Activated naive CD8-positive, alpha-beta T cell treated with anti-CD3 and anti-CD28 coated beads, Interleukin-2, amount 50 U/mL, for 24 hours (primary cell): ENCODE measurements at regions not wholly inside any gene's neighbourhood (a gene's known extent, or its start where the extent isn't known, plus 50 kb on each side); places are given as distances from the start of the nearest gene placed in this dataset.
"Not testable (repeated sequence)": the region's sequence is repeated elsewhere in the genome, so short reads cannot be mapped to it uniquely, and the experiment has no call there.

Source experiments
- ATAC-seq: fragments of 150-1000 bp; cut with Tn5 transposase; one replicate; pipeline ENCODE4 v1.10.0; 2021
- DNase-seq: peaks from one replicate; pipeline ENCODE4 v3.0.0; 2021
- H3K27ac Mint-ChIP-seq: one replicate; pipeline ENCODE4 v1.8.0; 2021; ENCODE audit warnings: mild to moderate bottlenecking, mixed read lengths
- H3K27me3 Mint-ChIP-seq: one replicate; pipeline ENCODE4 v1.8.0; 2021; ENCODE audit warnings: mixed read lengths
- H3K36me3 Mint-ChIP-seq: one replicate; pipeline ENCODE4 v1.8.0; 2021; ENCODE audit warnings: low read depth, mixed read lengths
- H3K4me1 Mint-ChIP-seq: one replicate; pipeline ENCODE4 v1.8.0; 2021; ENCODE audit warnings: mixed read lengths
- H3K4me3 Mint-ChIP-seq: one replicate; pipeline ENCODE4 v1.8.0; 2021; ENCODE audit warnings: mild to moderate bottlenecking, moderate library complexity, mixed read lengths
- H3K9me3 Mint-ChIP-seq: one replicate; pipeline ENCODE4 v1.8.0; 2021; ENCODE audit warnings: mixed read lengths

DNA sequence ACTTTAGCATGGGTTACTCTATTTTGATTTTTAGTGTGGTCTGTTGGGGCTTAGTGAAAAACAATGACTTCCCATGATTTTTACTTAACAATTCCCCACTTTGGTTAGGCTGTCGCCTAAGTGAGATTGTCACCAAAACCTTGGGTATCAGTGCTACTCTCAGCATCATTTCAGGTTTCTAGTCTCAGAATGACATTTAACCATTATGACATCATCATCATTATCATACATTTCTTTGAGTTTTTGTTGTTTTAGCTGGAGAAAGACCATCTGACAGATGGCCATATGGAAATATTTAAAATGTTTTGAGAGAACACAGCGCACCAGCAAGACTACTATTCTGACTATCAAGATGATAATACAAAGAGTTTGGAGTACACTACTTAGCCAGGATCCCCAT, 551.0 kb upstream of the PTPRD start:
- DNase-seq = no peak
- Mint-ChIP-seq H3K9me3 (peaks cover 10% of the 10 kb centered on the region), H3K4me3 (no peak overlapping the region), H3K36me3 (no peaks in the 10 kb centered on the region), H3K27ac (no peak overlapping the region), H3K4me1 (no peaks in the 10 kb centered on the region), H3K27me3 (no peaks in the 10 kb centered on the region)
- no peak for ATAC-seq

DNA sequence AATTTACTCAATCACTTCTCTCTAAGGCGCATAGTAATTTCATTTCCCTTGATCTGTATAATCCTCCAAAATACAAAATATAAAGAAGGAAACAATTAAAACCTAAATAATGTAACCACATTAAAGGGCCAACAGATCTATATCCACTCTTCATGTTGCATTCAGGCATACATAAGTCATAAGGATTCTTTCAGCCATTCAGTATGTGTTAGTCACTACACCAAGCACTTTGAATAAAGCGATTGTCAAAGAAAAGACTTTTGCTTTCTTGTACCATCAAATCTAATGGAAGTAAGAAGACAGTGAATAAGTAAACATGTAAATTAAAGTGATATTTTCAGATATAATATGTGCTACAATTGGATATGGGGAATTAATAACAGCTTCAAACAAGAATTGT, 569.2 kb upstream of the PTPRD start:
- ATAC-seq = no peak
- H3K27ac Mint-ChIP-seq = no peak overlapping the region
- H3K4me1 Mint-ChIP-seq = no peaks in the 10 kb centered on the region
- H3K4me3 Mint-ChIP-seq = no peak overlapping the region
- H3K36me3 Mint-ChIP-seq = no peaks in the 10 kb centered on the region
- no peak for DNase-seq
- no peaks in the 10 kb centered on the region for H3K27me3 Mint-ChIP-seq
- peaks cover 10% of the 10 kb centered on the region for H3K9me3 Mint-ChIP-seq

DNA sequence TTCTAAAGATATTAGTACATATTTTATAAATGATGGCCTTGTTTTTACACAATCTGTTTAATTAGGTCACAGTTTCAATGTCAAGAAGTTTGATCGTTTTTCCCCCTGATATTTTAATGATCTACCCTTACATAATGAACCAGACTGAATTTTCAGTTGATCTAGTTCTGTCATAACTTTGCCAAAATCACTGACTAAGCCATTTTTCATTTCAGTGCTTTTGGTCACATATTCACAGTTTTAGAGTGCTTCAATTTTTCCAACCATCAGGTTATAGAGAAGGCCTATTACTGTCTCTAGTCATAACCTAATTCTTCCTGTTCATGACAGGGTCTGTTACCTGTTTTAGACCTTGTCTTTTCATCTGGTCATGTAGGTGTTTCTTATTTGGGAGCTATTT, 577.9 kb upstream of the PTPRD start:
- no peaks in the 10 kb centered on the region for H3K4me1 Mint-ChIP-seq
- no peak for ATAC-seq

DNA sequence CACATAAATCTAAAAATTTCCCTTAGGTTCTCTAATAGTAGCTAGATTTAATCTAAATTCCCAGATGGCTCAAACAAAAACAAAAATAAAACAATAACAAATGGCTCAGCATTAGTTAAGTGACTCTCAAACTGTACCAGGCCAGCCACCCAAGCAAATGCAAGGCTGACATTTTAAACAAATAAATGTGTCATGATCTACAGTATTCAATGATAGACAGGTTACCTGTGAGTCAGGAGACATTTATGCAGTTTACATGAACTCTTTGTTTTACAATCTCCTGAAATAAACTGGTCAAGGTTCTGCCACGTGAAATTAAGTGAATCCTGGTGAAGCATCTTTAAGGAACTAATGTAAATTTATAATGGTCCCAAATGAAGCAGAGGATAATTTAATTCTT, 580.2 kb upstream of the PTPRD start:
- Mint-ChIP-seq H3K27me3 (no peaks in the 10 kb centered on the region), H3K27ac (no peak overlapping the region), H3K36me3 (no peaks in the 10 kb centered on the region), H3K4me3 (no peak overlapping the region), H3K9me3 (peaks cover 21% of the 10 kb centered on the region), H3K4me1 (no peaks in the 10 kb centered on the region)
- no peak for ATAC-seq
- no peak for DNase-seq

More for the DNA sequence above, 577.9 kb upstream of the PTPRD start:
- Mint-ChIP-seq H3K27ac (no peak overlapping the region), H3K27me3 (no peaks in the 10 kb centered on the region), H3K4me3 (no peak overlapping the region), H3K36me3 (no peaks in the 10 kb centered on the region), H3K9me3 (peaks cover 23% of the 10 kb centered on the region)
- no peak for DNase-seq

DNA sequence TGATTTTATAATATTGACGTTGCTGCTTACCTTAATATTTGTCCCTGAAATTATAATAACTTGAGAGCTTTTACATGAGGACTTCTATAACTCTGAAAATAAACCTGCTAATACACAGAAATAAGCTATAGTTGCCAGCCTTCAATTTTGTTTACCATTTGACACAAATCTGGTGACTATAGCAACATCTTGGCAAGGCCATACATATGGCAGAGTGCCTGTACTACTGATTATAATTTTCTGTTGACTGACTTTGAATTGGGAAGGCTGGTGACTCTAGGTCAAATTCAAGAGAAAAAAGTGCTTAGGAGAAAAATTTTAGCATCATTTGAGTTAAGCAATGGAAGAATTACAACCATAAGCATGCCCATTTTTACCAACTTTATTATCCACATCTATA, 581.4 kb upstream of the PTPRD start:
- DNase-seq (no peak), ATAC-seq (no peak)
- no peaks in the 10 kb centered on the region for H3K27me3 Mint-ChIP-seq
- H3K9me3 Mint-ChIP-seq = peaks cover 22% of the 10 kb centered on the region
- H3K4me3 Mint-ChIP-seq = no peak overlapping the region
- no peak overlapping the region for H3K27ac Mint-ChIP-seq
- H3K36me3 Mint-ChIP-seq = no peaks in the 10 kb centered on the region
- H3K4me1 Mint-ChIP-seq = no peaks in the 10 kb centered on the region

DNA sequence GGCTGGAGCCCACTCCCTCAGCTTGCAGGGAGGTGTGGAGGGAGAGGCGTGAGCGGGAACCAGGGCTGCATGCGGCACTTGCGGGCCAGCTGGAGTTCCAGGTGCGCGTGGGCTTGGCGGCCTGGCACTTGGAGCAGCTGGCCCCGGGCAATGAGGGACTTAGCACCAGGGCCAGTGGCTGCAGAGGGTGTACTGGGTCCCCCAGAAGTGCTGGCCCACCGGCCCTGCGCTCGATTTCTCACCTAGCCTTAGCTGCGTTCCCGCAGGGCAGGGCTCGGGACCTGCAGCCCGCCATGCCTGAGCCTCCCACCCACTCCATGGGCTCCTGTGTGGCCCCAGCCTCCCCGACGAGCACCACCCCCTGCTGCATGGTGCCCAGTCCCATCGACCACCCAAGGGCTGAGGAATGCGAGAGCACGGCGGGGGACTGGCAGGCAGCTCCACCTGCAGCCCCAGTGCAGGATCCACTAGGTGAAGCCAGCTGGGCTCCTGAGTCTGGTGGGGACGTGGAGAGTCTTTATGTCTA, 584.1 kb upstream of the PTPRD start:
- not testable (repeated sequence) for H3K4me1 Mint-ChIP-seq, H3K4me3 Mint-ChIP-seq, H3K36me3 Mint-ChIP-seq, H3K27me3 Mint-ChIP-seq, ATAC-seq, H3K27ac Mint-ChIP-seq, DNase-seq
- H3K9me3 Mint-ChIP-seq = peaks cover 13% of the 10 kb centered on the region

DNA sequence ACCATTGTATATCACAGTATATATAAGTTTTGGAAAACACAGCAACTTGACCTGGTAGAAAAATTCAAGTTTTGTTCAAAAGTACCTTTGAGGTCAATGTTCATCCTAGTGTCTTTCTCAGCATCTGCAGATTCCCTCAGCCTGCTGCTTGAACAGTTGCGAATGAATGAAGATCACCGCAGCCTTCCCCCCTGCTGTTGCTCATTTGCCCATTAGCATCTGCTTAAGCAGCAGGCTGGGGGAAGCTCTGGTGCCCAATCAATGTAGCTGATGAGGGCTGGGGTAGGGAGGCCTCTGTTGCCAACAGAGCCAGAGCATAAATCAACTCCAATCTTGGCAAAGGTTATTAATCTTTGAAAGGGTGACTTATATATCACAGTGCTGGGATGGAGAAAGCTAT, 586.5 kb upstream of the PTPRD start:
- no peak for DNase-seq
- no peak overlapping the region for H3K4me3 Mint-ChIP-seq
- ATAC-seq = no peak
- peaks cover 10% of the 10 kb centered on the region for H3K9me3 Mint-ChIP-seq
- H3K36me3 Mint-ChIP-seq = no peaks in the 10 kb centered on the region
- H3K27ac Mint-ChIP-seq = no peak overlapping the region
- H3K27me3 Mint-ChIP-seq = no peaks in the 10 kb centered on the region
- no peaks in the 10 kb centered on the region for H3K4me1 Mint-ChIP-seq

DNA sequence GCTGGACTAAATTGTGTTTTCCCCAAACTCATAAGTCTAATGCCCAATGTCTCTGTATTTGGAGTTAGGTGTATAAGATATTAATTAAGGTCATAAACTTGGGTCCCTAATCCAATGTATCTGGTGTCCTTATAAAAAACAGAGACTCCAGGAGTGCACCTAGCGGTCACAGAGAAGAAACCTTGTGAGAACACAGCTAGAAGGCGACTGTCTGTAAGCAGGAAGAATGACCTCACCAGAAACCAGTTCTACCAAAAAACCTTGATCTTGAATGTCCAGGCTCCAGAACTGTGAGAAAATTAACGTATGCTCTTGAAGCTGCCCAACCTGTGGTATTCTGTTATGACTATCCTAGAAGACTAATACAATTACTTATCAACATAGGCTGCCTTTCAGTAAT, 591.7 kb upstream of the PTPRD start:
- Mint-ChIP-seq H3K4me1 (no peaks in the 10 kb centered on the region), H3K36me3 (no peaks in the 10 kb centered on the region), H3K4me3 (no peak overlapping the region), H3K9me3 (peaks cover 4% of the 10 kb centered on the region), H3K27ac (no peak overlapping the region), H3K27me3 (no peaks in the 10 kb centered on the region)
- DNase-seq (no peak), ATAC-seq (no peak)

DNA sequence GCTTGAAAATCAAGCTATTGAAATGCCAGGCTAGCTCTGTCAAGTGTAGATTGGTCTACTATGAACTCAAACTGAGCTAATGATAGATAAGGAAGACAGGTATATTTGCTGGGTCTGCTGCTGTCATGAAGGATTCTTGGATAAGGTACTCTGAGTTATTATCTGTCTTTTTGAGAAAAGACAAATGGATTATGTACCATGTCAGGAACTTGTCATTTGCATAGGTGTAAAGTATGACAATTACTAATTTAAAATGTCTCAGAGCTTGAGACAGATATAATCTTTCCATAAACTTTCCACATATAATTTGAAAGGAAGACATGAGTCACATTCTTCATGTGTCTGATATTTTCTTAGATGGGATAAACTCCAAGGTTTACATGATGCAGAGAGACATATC, 594.1 kb upstream of the PTPRD start:
- DNase-seq (no peak), ATAC-seq (no peak)
- Mint-ChIP-seq H3K36me3 (no peaks in the 10 kb centered on the region), H3K4me3 (no peak overlapping the region), H3K9me3 (peaks cover 13% of the 10 kb centered on the region), H3K27ac (no peak overlapping the region), H3K27me3 (no peaks in the 10 kb centered on the region), H3K4me1 (no peaks in the 10 kb centered on the region)

DNA sequence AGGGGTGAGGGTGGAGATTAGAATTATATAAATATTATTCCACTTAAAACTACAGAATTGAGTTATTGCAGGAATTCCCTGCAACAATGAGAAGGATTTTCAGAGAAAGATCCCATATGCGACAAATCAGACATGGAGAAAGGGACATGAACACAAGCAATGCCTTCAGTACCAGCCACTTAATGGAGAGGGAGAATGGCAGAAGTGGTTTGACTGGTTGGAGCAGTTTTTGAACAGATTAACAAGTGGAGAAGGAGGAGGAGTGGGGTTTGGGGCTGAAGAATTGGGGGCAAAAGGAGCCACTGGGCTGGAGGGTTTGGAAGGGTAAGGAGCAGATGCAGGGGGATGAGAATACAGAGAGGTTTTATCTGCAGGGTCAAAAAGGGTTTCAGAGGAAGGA, 620.9 kb upstream of the PTPRD start:
- H3K27me3 Mint-ChIP-seq = no peaks in the 10 kb centered on the region
- H3K36me3 Mint-ChIP-seq = no peaks in the 10 kb centered on the region
- DNase-seq (no peak), ATAC-seq (no peak)
- no peaks in the 10 kb centered on the region for H3K4me1 Mint-ChIP-seq
- H3K9me3 Mint-ChIP-seq = peaks cover 48% of the 10 kb centered on the region
- H3K4me3 Mint-ChIP-seq = no peak overlapping the region
- H3K27ac Mint-ChIP-seq = no peak overlapping the region

DNA sequence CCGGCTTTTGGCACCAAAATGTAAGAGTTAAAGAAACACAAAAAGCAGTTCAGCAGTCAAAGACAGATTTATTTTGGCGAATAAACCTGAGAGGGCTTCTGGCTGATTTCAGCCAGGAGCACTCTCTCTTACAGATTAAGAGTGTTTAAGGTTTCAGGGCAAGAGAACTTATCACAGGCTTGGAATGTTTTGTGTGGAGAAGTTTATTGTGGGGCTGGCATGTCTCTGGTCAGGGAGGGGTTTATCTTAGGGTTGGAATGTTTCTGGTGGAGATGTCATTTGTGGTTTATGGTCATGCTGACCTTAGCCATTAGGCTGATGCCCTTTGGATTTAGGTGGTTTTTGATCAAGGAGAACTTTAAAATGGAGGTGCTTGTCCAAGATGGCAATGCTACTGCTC, 622.3 kb upstream of the PTPRD start:
- H3K4me3 Mint-ChIP-seq = no peak overlapping the region
- DNase-seq (no peak), ATAC-seq (no peak)
- H3K27me3 Mint-ChIP-seq = no peaks in the 10 kb centered on the region
- no peaks in the 10 kb centered on the region for H3K4me1 Mint-ChIP-seq
- H3K27ac Mint-ChIP-seq = no peak overlapping the region
- H3K36me3 Mint-ChIP-seq = no peaks in the 10 kb centered on the region
- H3K9me3 Mint-ChIP-seq = peaks cover 43% of the 10 kb centered on the region

DNA sequence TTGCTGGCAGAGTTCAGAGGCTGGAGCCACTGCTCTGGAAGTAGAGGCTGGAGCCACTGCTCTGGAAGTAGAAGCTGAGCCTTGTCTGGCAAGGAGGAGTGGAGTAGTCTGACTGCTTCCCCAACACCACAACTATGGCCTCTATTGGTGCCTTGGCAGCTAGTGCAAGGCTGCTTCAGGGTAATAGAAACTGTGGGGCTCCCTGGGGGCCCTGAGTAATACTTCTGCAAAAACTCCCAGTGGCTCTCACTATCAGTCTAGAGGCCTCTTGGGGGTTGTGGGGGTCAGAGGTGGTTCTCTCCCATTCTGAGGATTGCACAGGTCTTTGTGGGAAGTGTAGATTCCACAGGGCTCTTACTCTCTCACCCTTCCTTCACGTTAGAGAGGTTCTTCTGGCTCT, 629.0 kb upstream of the PTPRD start:
- no peak overlapping the region for H3K27ac Mint-ChIP-seq
- no peaks in the 10 kb centered on the region for H3K36me3 Mint-ChIP-seq
- no peak for ATAC-seq
- no peaks in the 10 kb centered on the region for H3K4me1 Mint-ChIP-seq
- no peak overlapping the region for H3K4me3 Mint-ChIP-seq
- H3K27me3 Mint-ChIP-seq = no peaks in the 10 kb centered on the region
- DNase-seq = no peak
- H3K9me3 Mint-ChIP-seq = peaks cover 10% of the 10 kb centered on the region

DNA sequence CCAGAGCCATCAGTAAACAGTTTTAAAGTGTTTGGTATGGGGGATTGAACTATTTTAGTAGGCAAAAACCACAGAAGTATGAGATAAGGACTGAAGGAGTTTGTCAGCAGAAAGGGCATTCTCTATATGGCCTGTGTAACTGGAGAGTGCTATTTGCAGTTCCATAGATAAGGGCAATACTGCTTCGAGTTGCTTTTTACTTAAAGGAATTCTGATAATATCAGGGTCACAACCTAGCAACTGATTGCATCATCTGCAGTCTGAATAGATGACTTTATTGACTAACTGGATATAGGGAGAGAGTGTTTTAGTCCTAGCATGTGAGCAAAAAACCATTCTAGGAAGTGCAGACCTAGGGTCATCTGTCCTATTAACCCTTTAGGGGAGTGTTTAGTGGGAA, 645.2 kb upstream of the PTPRD start:
- Mint-ChIP-seq H3K27me3 (no peaks in the 10 kb centered on the region), H3K9me3 (peaks cover 23% of the 10 kb centered on the region), H3K36me3 (no peaks in the 10 kb centered on the region), H3K4me3 (no peak overlapping the region), H3K4me1 (no peaks in the 10 kb centered on the region), H3K27ac (no peak overlapping the region)
- no peak for ATAC-seq
- DNase-seq = no peak

DNA sequence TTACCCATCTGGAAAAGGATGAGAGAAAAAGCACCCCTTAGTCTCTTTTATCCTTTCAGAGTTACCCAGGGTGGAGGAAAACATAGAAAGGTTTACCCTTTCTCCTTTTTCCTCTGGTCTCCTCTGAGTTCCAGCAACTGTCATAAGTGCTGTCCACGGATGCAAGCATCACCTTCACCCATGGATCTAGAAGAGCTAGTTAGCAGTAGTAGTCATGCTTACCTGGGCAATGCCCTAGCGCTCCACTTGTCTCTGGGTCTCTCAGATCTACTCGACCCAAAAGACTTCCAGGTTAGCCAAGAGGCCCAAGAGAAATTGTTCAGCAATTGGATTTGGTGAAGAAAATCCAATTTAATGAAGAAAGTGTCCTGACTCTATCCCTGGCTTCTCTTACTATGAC, 656.2 kb upstream of the PTPRD start:
- H3K4me1 Mint-ChIP-seq = no peaks in the 10 kb centered on the region

DNA sequence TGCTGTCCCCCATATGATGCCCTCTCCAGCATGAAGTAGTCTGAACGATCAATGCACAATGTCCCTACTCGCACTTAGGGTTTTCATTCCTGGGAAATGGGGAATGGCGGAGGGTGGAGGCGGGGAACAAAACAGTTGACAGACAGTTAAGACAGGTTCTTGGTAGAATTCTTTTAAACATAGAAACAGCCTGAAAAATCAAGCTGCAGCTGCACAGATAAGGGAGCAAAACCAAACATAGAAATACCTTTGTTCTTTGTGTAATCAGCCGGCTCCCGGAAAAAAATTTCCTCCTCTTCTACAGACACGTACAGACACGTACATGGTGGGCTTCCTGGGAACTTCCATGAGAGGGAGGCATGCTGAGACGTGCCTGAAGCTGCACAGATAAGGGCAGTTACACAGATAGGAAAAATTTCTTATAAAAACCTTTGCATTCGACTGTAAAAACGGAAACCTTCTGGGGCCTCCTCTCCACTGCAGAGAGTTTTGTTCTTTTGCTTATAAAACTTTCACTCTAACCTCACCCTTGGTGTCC, 662.4 kb upstream of the PTPRD start:
- no peak for DNase-seq
- Mint-ChIP-seq H3K4me3 (no peak overlapping the region), H3K4me1 (no peaks in the 10 kb centered on the region), H3K27ac (no peak overlapping the region), H3K9me3 (peaks cover 16% of the 10 kb centered on the region), H3K27me3 (no peaks in the 10 kb centered on the region), H3K36me3 (no peaks in the 10 kb centered on the region)
- ATAC-seq = no peak

More for the DNA sequence above, 656.2 kb upstream of the PTPRD start:
- H3K9me3 Mint-ChIP-seq = peaks cover 22% of the 10 kb centered on the region
- H3K36me3 Mint-ChIP-seq = peaks cover 2% of the 10 kb centered on the region
- DNase-seq (no peak), ATAC-seq (no peak)
- no peak overlapping the region for H3K4me3 Mint-ChIP-seq
- H3K27me3 Mint-ChIP-seq = no peaks in the 10 kb centered on the region
- no peak overlapping the region for H3K27ac Mint-ChIP-seq

DNA sequence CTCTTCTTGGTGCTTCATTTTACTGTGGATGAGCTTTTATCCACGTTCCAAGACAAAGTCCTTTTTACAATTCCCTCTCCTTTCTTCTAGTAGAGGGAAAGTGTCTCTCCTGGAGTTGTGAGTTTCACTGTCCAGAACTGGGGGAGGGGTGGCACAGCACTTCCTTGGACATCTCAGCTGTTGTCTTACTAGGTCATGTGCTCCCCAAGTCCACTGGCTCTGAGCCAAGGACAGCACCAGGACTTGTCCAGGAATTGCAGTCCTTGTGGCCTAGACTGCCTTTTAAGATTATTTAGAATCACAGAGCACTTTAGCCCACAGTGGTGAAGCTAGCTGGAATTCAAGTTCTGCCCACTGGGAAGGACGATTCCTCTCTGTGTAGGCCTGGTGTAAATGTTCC, 700.2 kb upstream of the PTPRD start:
- Mint-ChIP-seq H3K36me3 (no peaks in the 10 kb centered on the region), H3K4me3 (no peak overlapping the region), H3K9me3 (peaks cover 21% of the 10 kb centered on the region), H3K4me1 (no peaks in the 10 kb centered on the region), H3K27me3 (no peaks in the 10 kb centered on the region), H3K27ac (no peak overlapping the region)
- DNase-seq (no peak), ATAC-seq (no peak)
